ENCODE measurements at regions not wholly inside any gene's neighbourhood (a gene's known extent, or its start where the extent isn't known, plus 50 kb on each side); places are given as distances from the start of the nearest gene placed in this dataset.

GRCh38 chr9:90521811-90522570 lies 120.6 kb downstream of the DIRAS2 start:
- no peak overlapping the region for H2AFZ ChIP-seq (ENCODE audit: low read depth, low read length)
- H3K9me2 ChIP-seq (ENCODE audit: insufficient read depth, low read length), result no peaks in the 10 kb centered on the region
- no peak overlapping the region for H3K9ac ChIP-seq (ENCODE audit: low read length)
- H4K20me1 ChIP-seq (ENCODE audit: insufficient read depth), result no peaks in the 10 kb centered on the region
- H3K4me2 ChIP-seq (ENCODE audit: low read length), result no peak overlapping the region
- no peaks in the 10 kb centered on the region for H3K79me2 ChIP-seq (replicated peaks; ENCODE audit: insufficient read depth, low read length)
- no peaks in the 10 kb centered on the region for H3K9me3 ChIP-seq (ENCODE audit: low read length)
- no peak for TF ChIP-seq TAF1 (IDR thresholded peaks at IDR 0.05; ENCODE audit: low read depth)
- no peak for TF ChIP-seq EP300 (conservative IDR thresholded peaks at IDR 0.05; ENCODE audit: poor library complexity, severe bottlenecking)
- TF ChIP-seq, protein P1, sequence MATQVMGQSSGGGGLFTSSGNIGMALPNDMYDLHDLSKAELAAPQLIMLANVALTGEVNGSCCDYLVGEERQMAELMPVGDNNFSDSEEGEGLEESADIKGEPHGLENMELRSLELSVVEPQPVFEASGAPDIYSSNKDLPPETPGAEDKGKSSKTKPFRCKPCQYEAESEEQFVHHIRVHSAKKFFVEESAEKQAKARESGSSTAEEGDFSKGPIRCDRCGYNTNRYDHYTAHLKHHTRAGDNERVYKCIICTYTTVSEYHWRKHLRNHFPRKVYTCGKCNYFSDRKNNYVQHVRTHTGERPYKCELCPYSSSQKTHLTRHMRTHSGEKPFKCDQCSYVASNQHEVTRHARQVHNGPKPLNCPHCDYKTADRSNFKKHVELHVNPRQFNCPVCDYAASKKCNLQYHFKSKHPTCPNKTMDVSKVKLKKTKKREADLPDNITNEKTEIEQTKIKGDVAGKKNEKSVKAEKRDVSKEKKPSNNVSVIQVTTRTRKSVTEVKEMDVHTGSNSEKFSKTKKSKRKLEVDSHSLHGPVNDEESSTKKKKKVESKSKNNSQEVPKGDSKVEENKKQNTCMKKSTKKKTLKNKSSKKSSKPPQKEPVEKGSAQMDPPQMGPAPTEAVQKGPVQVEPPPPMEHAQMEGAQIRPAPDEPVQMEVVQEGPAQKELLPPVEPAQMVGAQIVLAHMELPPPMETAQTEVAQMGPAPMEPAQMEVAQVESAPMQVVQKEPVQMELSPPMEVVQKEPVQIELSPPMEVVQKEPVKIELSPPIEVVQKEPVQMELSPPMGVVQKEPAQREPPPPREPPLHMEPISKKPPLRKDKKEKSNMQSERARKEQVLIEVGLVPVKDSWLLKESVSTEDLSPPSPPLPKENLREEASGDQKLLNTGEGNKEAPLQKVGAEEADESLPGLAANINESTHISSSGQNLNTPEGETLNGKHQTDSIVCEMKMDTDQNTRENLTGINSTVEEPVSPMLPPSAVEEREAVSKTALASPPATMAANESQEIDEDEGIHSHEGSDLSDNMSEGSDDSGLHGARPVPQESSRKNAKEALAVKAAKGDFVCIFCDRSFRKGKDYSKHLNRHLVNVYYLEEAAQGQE (IDR thresholded peaks at IDR 0.05; ENCODE audit: borderline replicate concordance), result no peak
- TF ChIP-seq POLR2AphosphoS5 (IDR thresholded peaks at IDR 0.05), result no peak
- TF ChIP-seq SMC3 (conservative IDR thresholded peaks at IDR 0.05; ENCODE audit: poor library complexity), result no peak
- no peak for TF ChIP-seq MXI1 (conservative IDR thresholded peaks at IDR 0.05; ENCODE audit: poor library complexity, severe bottlenecking)
- TF ChIP-seq RAD21 (conservative IDR thresholded peaks at IDR 0.05), result no peak
- no peak for TF ChIP-seq CTCF (IDR thresholded peaks at IDR 0.05; ENCODE audit: poor library complexity, severe bottlenecking)
- TF ChIP-seq EZH2 (IDR thresholded peaks at IDR 0.05; ENCODE audit: borderline replicate concordance, insufficient read depth, low read length, poor library complexity, severe bottlenecking), result no peak
- no peaks in the 10 kb centered on the region for H3F3A ChIP-seq (ENCODE audit: insufficient read depth, low read length, poor library complexity, severe bottlenecking)
- no peak overlapping the region for H3K27ac ChIP-seq (ENCODE audit: low read length)
- no peaks in the 10 kb centered on the region for H3K27me3 ChIP-seq (ENCODE audit: insufficient read depth, low read depth, low read length)
- no peak overlapping the region for H3K4me3 ChIP-seq (ENCODE audit: low read length)
- no peaks in the 10 kb centered on the region for H3K36me3 ChIP-seq (ENCODE audit: insufficient read depth, low read length)

DNA sequence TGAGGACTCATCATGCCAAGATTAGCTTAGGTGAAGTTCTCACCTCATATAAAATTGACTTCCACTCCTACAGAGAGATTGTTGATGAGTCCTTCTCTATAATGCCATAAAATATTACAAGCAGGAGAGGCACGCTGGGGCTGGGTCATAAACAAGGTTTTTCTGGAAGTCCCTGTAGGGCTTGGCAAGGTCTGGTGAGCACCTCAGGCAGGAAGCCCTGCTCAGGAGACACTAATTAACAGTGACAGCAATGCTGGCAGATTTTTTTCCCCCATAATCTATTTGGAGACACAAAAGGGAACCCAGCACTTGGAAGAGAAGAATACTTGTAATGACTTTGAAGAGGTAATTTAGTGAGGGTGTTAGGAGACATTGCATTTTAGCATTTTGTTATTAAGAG lies 118.7 kb downstream of the DIRAS2 start:
- no peaks in the 10 kb centered on the region for H3K9me2 ChIP-seq (ENCODE audit: insufficient read depth, low read length)
- H4K20me1 ChIP-seq (ENCODE audit: insufficient read depth), result no peaks in the 10 kb centered on the region
- H2AFZ ChIP-seq (ENCODE audit: low read depth, low read length), result no peak overlapping the region
- no peak overlapping the region for H3K4me2 ChIP-seq (ENCODE audit: low read length)
- no peak overlapping the region for H3K4me3 ChIP-seq (ENCODE audit: low read length)
- TF ChIP-seq EZH2 (IDR thresholded peaks at IDR 0.05; ENCODE audit: borderline replicate concordance, insufficient read depth, low read length, poor library complexity, severe bottlenecking), result no peak
- TF ChIP-seq SMC3 (conservative IDR thresholded peaks at IDR 0.05; ENCODE audit: poor library complexity), result no peak
- TF ChIP-seq RAD21 (conservative IDR thresholded peaks at IDR 0.05), result no peak
- no peak for TF ChIP-seq TAF1 (IDR thresholded peaks at IDR 0.05; ENCODE audit: low read depth)
- no peaks in the 10 kb centered on the region for H3K36me3 ChIP-seq (ENCODE audit: insufficient read depth, low read length)
- H3K9me3 ChIP-seq (ENCODE audit: low read length), result no peaks in the 10 kb centered on the region
- no peaks in the 10 kb centered on the region for H3F3A ChIP-seq (ENCODE audit: insufficient read depth, low read length, poor library complexity, severe bottlenecking)
- no peak overlapping the region for H3K9ac ChIP-seq (ENCODE audit: low read length)
- no peak overlapping the region for H3K27ac ChIP-seq (ENCODE audit: low read length)
- no peaks in the 10 kb centered on the region for H3K79me2 ChIP-seq (replicated peaks; ENCODE audit: insufficient read depth, low read length)
- H3K27me3 ChIP-seq (ENCODE audit: insufficient read depth, low read depth, low read length), result no peaks in the 10 kb centered on the region
